ENCODE measurements at regions not wholly inside any gene's neighbourhood (a gene's known extent, or its start where the extent isn't known, plus 50 kb on each side); places are given as distances from the start of the nearest gene placed in this dataset.

DNA sequence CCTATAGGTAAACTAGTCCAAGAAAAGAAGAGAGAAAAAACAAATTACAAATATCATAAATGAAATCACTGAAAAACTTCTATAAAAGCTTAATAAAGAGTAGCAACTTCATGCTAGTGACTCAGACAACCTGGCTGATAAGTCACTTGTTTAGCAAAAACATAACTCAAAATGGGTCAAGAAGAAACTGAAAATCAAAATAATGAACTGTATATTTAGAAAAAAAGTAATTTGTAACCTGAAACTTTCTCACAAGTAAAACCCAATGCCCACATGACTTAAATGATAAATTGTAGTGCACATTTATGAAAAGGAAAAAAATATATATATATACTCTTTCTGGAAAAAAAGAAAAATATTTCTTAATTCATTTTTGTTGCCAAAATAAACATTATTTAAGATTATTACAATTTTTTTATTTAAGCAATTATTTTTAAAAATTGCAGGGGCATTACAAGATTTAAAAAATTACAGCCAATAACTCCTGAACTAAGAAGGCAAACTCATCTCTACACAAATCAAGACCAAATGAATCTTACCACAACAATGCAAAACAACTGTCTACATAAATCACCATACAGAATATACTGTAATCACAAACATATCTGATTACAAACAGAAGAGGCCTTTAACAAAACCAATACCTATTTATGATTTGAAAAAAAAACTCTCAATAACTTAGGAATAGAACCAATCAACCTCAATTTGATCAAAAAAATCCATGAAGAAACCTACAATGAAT is 406.3 kb downstream of the CDH7 start (continued):
- TF ChIP-seq POLR2A (IDR thresholded peaks at IDR 0.05; ENCODE audit: control extremely low read depth in 1 of 2, low read depth in 2 of 2, low read length in 2 of 2): no peak
- no peak for TF ChIP-seq FOSL1 (IDR thresholded peaks at IDR 0.05; ENCODE audit: insufficient read depth, low read depth, low read length)
- no peak for TF ChIP-seq BACH1 (IDR thresholded peaks at IDR 0.05; ENCODE audit: low read length)
- TF ChIP-seq, protein P1, sequence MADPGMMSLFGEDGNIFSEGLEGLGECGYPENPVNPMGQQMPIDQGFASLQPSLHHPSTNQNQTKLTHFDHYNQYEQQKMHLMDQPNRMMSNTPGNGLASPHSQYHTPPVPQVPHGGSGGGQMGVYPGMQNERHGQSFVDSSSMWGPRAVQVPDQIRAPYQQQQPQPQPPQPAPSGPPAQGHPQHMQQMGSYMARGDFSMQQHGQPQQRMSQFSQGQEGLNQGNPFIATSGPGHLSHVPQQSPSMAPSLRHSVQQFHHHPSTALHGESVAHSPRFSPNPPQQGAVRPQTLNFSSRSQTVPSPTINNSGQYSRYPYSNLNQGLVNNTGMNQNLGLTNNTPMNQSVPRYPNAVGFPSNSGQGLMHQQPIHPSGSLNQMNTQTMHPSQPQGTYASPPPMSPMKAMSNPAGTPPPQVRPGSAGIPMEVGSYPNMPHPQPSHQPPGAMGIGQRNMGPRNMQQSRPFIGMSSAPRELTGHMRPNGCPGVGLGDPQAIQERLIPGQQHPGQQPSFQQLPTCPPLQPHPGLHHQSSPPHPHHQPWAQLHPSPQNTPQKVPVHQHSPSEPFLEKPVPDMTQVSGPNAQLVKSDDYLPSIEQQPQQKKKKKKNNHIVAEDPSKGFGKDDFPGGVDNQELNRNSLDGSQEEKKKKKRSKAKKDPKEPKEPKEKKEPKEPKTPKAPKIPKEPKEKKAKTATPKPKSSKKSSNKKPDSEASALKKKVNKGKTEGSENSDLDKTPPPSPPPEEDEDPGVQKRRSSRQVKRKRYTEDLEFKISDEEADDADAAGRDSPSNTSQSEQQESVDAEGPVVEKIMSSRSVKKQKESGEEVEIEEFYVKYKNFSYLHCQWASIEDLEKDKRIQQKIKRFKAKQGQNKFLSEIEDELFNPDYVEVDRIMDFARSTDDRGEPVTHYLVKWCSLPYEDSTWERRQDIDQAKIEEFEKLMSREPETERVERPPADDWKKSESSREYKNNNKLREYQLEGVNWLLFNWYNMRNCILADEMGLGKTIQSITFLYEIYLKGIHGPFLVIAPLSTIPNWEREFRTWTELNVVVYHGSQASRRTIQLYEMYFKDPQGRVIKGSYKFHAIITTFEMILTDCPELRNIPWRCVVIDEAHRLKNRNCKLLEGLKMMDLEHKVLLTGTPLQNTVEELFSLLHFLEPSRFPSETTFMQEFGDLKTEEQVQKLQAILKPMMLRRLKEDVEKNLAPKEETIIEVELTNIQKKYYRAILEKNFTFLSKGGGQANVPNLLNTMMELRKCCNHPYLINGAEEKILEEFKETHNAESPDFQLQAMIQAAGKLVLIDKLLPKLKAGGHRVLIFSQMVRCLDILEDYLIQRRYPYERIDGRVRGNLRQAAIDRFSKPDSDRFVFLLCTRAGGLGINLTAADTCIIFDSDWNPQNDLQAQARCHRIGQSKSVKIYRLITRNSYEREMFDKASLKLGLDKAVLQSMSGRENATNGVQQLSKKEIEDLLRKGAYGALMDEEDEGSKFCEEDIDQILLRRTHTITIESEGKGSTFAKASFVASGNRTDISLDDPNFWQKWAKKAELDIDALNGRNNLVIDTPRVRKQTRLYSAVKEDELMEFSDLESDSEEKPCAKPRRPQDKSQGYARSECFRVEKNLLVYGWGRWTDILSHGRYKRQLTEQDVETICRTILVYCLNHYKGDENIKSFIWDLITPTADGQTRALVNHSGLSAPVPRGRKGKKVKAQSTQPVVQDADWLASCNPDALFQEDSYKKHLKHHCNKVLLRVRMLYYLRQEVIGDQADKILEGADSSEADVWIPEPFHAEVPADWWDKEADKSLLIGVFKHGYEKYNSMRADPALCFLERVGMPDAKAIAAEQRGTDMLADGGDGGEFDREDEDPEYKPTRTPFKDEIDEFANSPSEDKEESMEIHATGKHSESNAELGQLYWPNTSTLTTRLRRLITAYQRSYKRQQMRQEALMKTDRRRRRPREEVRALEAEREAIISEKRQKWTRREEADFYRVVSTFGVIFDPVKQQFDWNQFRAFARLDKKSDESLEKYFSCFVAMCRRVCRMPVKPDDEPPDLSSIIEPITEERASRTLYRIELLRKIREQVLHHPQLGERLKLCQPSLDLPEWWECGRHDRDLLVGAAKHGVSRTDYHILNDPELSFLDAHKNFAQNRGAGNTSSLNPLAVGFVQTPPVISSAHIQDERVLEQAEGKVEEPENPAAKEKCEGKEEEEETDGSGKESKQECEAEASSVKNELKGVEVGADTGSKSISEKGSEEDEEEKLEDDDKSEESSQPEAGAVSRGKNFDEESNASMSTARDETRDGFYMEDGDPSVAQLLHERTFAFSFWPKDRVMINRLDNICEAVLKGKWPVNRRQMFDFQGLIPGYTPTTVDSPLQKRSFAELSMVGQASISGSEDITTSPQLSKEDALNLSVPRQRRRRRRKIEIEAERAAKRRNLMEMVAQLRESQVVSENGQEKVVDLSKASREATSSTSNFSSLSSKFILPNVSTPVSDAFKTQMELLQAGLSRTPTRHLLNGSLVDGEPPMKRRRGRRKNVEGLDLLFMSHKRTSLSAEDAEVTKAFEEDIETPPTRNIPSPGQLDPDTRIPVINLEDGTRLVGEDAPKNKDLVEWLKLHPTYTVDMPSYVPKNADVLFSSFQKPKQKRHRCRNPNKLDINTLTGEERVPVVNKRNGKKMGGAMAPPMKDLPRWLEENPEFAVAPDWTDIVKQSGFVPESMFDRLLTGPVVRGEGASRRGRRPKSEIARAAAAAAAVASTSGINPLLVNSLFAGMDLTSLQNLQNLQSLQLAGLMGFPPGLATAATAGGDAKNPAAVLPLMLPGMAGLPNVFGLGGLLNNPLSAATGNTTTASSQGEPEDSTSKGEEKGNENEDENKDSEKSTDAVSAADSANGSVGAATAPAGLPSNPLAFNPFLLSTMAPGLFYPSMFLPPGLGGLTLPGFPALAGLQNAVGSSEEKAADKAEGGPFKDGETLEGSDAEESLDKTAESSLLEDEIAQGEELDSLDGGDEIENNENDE (IDR thresholded peaks at IDR 0.05; ENCODE audit: insufficient replicate concordance, low read length): no peak
- no peak for TF ChIP-seq SAP30 (IDR thresholded peaks at IDR 0.05; ENCODE audit: insufficient read depth, insufficient replicate concordance, low read length)
- TF ChIP-seq GTF2F1 (IDR thresholded peaks at IDR 0.05; ENCODE audit: borderline replicate concordance, low read depth, low read length): no peak
- TF ChIP-seq CTBP2 (IDR thresholded peaks at IDR 0.05; ENCODE audit: borderline replicate concordance, insufficient read depth, insufficient read length, low read length): no peak
